Thoracic aorta (tissue), 2 donors: ENCODE measurements at regions not wholly inside any gene's neighbourhood (a gene's known extent, or its start where the extent isn't known, plus 50 kb on each side); places are given as distances from the start of the nearest gene placed in this dataset.

ENCODE experiments used
- ATAC-seq: fragments of 150-250 bp; one replicate; pipeline ENCODE4 v1.8.0; 2017; ENCODE audit warnings: low read depth; ENCODE audit not compliant: insufficient number of reproducible peaks, low FRiP score
- DNase-seq: peaks from one replicate; pipeline ENCODE4 v3.0.0-alpha.2; 2020; ENCODE audit warnings: low spot score
- H3K27ac ChIP-seq, 2 donors: fragments of 200-600 bp; sonication (generic); 1 replicate in 1 of 2; 2 replicates in 1 of 2; pipeline ENCODE4 v1.5.1; 2016; ENCODE audit warnings: mild to moderate bottlenecking in 2 of 2, moderate library complexity in 2 of 2
- H3K27me3 ChIP-seq: fragments of 200-600 bp; sonication (generic); replicated peaks from 2 replicates; pipeline ENCODE4 v1.6.0; 2016; ENCODE audit warnings: mild to moderate bottlenecking; ENCODE audit not compliant: insufficient read depth
- H3K36me3 ChIP-seq: fragments of 200-600 bp; sonication (generic); one replicate; pipeline ENCODE4 v1.5.1; 2016
- H3K4me1 ChIP-seq, 2 donors: fragments of 200-600 bp; sonication (generic); 1 replicate in 1 of 2; 2 replicates in 1 of 2; pipeline versions ENCODE4 v1.5.1 to v1.6.0; 2016; ENCODE audit warnings: low read depth in 2 of 2, mild to moderate bottlenecking in 1 of 2; ENCODE audit not compliant: control insufficient read depth in 1 of 2
- H3K4me3 ChIP-seq: fragments of 200-600 bp; sonication (generic); 2 replicates; pipeline ENCODE4 v1.5.1; 2016; ENCODE audit warnings: mild to moderate bottlenecking
- H3K9me3 ChIP-seq: fragments of 200-600 bp; sonication (generic); 2 replicates; pipeline ENCODE4 v1.5.1; 2016
- TF ChIP-seq, protein P1 (sequence below): fragments of 200-600 bp; sonication (generic); IDR thresholded peaks from one replicate; pipeline ENCODE4 v1.5.1; 2019; ENCODE audit warnings: antibody characterized with exemption

DNA sequence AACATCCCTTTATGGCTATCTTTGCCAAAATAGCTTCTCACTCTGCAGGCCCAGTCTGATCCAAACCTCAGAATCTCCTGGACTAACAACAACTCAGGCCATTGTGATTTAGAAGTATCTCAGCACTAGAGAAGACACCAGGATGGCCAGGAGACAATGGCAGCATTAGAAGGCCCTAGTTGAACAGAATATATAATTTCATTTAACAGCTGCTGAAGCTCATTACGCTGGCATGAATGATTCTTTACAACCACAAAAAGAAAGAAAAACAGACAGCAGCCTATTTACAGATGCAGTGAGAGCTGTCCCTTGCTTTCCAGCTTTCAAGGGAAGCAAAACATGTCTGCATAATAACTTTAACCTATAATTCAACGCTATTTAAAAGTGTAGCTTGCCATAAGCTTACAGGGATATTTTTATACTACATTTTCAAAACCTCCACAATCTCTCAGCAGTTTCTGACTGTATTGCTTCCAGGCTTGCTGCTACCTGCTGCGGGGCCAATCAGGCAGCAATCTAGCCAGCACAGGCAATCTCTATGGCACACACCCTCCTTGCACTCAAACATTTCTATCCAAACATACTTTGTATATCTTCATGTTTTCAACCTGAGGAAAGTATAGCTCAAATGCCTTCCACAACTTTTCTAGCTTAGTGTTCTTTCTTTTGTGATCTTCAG lies 107.3 kb downstream of the OGFRL1 start:
- H3K27me3 ChIP-seq, result no peaks in the 10 kb centered on the region
- DNase-seq, result no peak
- peak overlapping the region in 1 of 2 donors; percentile 6 for H3K27ac ChIP-seq
- TF ChIP-seq, protein P1, sequence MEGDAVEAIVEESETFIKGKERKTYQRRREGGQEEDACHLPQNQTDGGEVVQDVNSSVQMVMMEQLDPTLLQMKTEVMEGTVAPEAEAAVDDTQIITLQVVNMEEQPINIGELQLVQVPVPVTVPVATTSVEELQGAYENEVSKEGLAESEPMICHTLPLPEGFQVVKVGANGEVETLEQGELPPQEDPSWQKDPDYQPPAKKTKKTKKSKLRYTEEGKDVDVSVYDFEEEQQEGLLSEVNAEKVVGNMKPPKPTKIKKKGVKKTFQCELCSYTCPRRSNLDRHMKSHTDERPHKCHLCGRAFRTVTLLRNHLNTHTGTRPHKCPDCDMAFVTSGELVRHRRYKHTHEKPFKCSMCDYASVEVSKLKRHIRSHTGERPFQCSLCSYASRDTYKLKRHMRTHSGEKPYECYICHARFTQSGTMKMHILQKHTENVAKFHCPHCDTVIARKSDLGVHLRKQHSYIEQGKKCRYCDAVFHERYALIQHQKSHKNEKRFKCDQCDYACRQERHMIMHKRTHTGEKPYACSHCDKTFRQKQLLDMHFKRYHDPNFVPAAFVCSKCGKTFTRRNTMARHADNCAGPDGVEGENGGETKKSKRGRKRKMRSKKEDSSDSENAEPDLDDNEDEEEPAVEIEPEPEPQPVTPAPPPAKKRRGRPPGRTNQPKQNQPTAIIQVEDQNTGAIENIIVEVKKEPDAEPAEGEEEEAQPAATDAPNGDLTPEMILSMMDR, result no peak
- no peaks in the 10 kb centered on the region for H3K9me3 ChIP-seq
- H3K36me3 ChIP-seq, result peaks cover 4% of the 10 kb centered on the region
- H3K4me1 ChIP-seq, result peaks cover 19 to 47% of the 10 kb centered on the region in 2 donors
- ATAC-seq, result no peak
- no peak overlapping the region for H3K4me3 ChIP-seq

- Histone ChIP-seq H3K27me3 (no peaks in the 10 kb centered on the region), H3K4me3 (no peak overlapping the region), H3K9me3 (no peaks in the 10 kb centered on the region), H3K36me3 (peaks cover 4% of the 10 kb centered on the region), H3K4me1 (peaks cover 19 to 47% of the 10 kb centered on the region in 2 donors), H3K27ac (peak overlapping the region in 1 of 2 donors; percentile 6)
- TF ChIP-seq, protein P1, result no peak
- no peak for DNase-seq
- no peak for ATAC-seq
Observed at GRCh38 chr6:71396410-71396801, 107.8 kb downstream of the OGFRL1 start.

DNA sequence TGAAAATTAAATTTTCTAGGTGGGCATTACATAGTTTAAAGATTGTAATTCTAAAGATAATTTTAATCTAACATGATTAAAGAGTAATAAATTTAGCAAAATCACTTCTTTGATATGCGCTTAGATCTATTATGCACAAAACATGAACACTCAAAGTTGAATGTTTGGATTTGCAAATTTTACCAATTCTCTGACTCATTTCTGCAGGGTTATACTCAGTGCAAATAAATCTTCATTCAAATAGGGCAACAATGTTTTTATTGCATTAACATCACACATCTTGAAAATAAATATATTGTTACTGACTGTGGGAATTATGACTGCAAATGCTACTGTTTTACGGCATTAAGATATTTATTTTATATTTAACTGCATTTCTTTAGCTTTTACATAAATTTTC lies 110.7 kb downstream of the OGFRL1 start:
- H3K4me1 ChIP-seq, result peaks cover 13 to 46% of the 10 kb centered on the region in 2 donors

GRCh38 chr6:71400852-71401251 lies 112.2 kb downstream of the OGFRL1 start:
- Histone ChIP-seq H3K36me3 (peaks cover 4% of the 10 kb centered on the region), H3K27me3 (no peaks in the 10 kb centered on the region), H3K9me3 (no peaks in the 10 kb centered on the region), H3K4me3 (no peak overlapping the region), H3K4me1 (peaks cover 17 to 44% of the 10 kb centered on the region in 2 donors), H3K27ac (no peak overlapping the region)
- no peak for DNase-seq
- ATAC-seq, result no peak
- TF ChIP-seq, protein P1, result no peak

More for the DNA sequence above, 110.7 kb downstream of the OGFRL1 start:
- TF ChIP-seq, protein P1, result no peak
- Histone ChIP-seq H3K27me3 (no peaks in the 10 kb centered on the region), H3K9me3 (no peaks in the 10 kb centered on the region), H3K36me3 (peaks cover 4% of the 10 kb centered on the region), H3K27ac (no peak overlapping the region), H3K4me3 (no peak overlapping the region)
- DNase-seq, result no peak
- no peak for ATAC-seq

DNA sequence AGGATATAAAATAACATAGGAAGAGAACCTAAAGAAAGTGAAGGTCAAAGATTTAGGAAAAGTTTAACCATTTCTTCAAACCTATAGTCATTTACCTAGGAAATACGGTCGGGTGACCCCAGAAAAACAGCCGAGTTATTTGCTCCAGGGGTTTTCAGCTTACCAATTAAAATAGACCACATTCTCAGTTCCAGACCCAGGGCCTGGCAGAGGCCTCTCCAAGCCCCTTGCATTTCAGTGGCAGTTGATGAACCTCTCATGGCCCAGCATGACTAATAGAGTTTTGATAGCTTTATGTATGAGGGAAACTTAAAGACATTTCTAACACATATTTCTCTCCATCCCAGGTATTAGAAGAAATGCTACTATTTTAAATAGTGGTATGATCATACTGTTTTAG lies 113.5 kb downstream of the OGFRL1 start:
- Histone ChIP-seq H3K9me3 (no peaks in the 10 kb centered on the region), H3K36me3 (peaks cover 4% of the 10 kb centered on the region), H3K27ac (no peak overlapping the region), H3K4me1 (peaks cover 13 to 31% of the 10 kb centered on the region in 2 donors), H3K4me3 (no peak overlapping the region), H3K27me3 (no peaks in the 10 kb centered on the region)
- no peak for DNase-seq
- TF ChIP-seq, protein P1, result no peak
- no peak for ATAC-seq
